Medulla oblongata (tissue), 1 donor: ENCODE measurements at regions not wholly inside any gene's neighbourhood (a gene's known extent, or its start where the extent isn't known, plus 50 kb on each side); places are given as distances from the start of the nearest gene placed in this dataset.
"Not testable (repeated sequence)": the region's sequence is repeated elsewhere in the genome, so short reads cannot be mapped to it uniquely, and the experiment has no call there.

Experiments used
- DNase-seq: peaks from one replicate; pipeline ENCODE4 v3.0.0-alpha.2; 2015; ENCODE audit errors: extremely low spot score

- not testable (repeated sequence) for DNase-seq
Observed at GRCh38 chr2:111471791-111472530, 351.2 kb downstream of the BCL2L11 start.

DNA sequence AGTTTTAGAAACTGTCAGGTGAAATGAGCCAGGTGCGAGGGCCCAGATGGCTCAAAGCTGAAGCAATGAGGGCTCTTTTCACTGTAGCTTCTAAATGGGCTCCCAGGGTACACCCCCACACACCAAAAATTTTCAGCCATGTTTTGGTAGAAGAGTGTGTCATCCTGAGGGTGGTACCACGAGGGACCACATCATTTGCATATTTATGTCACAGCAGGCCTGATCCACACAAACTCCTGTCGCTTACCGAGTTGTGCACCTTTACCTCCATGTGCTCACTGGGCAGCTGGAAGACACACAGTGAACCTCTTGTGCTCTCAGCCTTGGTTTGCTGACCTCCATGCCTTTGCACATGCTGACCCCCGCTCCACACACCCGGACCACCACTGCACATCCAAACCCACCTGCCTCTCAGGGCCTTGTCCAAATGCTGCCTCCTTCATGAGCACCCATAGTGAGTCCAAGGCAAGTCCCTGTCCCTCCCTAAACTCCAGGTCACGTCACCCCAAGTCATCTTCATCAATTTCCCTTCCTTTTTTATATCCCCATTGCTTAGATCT lies 352.2 kb downstream of the BCL2L11 start:
- DNase-seq: not testable (repeated sequence)

GRCh38 chr2:111473522-111473921 lies 352.8 kb downstream of the BCL2L11 start:
- DNase-seq: not testable (repeated sequence)

GRCh38 chr2:111474198-111474705 lies 353.5 kb downstream of the BCL2L11 start:
- not testable (repeated sequence) for DNase-seq

DNA sequence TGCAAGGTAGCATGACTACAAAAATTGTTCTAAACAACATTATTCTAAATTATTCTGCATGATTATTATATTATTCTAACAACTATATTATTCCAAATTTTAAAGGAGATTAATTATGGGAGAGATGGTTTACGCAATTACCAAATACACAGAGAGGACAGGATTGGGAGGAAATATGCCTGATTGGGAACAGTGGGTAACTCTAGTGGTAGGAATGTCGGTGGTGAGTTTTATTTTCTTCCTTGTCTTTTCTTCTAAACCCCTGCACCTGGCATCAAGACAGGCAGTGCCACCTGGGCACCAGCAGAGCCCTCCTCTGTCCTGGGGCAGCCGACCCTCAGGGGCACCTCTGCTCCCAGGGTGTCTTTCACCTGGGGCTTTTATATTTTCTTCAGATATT lies 357.6 kb downstream of the BCL2L11 start:
- not testable (repeated sequence) for DNase-seq

GRCh38 chr2:111478871-111479318 lies 358.2 kb downstream of the BCL2L11 start:
- not testable (repeated sequence) for DNase-seq

DNA sequence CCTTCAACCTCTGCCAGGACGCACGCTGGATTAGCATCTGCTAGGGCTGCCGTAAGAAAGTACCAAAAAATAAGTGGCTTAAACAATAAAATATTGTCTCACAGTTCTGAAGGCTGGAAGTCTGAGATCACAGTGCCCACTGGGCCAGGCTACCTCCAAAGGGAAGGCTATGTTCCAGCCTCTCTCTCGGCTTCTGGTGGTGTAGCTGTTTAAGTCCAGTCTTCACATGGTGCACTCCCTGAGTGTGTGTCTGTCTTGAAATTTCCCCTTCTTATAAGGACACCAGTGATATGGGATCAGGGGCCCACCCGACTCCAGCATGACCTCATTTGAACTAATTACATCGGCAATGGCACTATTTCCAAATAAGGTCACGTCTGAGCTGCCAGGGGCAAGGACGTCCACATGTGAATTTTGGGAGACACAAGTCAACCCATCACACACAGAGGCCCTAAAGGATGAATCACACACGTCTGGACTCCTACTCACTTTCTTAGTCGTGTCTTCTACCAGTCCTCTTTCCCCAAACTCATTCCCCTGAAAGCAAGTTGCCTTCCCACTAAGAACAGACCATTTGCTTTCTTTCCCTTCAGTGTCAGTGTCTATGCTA lies 359.4 kb downstream of the BCL2L11 start:
- not testable (repeated sequence) for DNase-seq

DNA sequence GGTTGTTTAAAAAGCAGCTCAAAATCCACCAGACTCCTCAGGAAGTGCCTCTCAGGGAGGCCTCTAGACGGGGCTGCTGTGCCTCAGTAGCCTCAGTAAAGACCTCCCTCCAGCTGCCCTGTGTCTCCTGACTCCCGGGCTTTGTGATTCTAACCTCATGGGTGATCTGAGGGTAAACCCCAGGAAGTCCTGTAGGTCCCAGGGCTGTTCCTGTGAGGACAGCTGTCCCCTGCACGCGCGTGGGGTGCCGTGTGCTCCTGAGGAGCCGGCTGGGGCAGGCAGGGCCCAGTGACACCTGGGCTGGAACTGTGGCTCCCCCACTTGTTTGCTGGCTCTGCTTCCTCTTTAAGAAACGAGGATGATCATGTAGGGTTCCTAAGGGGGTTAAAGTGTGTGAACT lies 359.9 kb downstream of the BCL2L11 start:
- not testable (repeated sequence) for DNase-seq

- DNase-seq: not testable (repeated sequence)
Observed at GRCh38 chr2:111481219-111481618, 360.5 kb downstream of the BCL2L11 start.

DNA sequence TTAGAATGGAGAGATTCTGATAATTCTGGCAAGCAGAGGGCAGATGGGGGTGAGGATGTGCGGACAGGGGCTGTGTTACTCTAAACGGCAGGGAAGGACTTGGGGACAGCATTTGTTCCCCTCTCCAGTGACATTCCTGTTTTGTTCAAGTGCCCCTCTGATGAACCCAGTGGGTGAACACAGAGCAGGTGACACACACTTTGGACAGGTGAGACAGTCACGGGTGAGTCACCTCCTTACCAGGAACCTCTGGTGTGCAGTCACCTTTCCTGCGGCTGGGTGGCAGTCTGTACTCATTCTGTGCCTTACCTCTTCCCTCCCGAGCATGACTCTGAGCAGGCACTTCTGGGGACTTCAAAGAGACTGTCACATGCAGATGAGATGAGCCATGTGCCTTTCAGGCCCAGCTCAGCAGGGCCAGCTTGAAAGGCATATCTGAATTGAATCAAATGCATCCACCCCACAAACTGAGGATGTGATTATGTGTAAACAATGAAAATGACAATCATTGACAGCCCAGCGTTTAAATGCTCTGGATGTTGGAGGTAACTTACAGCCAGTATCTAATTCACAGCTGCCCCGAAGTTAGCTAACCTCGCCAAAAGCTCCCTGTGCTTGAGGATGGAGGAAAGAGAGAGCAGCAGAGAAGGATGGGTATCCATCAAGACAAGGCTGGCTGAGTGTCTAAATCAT lies 362.4 kb downstream of the BCL2L11 start:
- DNase-seq: not testable (repeated sequence)

DNA sequence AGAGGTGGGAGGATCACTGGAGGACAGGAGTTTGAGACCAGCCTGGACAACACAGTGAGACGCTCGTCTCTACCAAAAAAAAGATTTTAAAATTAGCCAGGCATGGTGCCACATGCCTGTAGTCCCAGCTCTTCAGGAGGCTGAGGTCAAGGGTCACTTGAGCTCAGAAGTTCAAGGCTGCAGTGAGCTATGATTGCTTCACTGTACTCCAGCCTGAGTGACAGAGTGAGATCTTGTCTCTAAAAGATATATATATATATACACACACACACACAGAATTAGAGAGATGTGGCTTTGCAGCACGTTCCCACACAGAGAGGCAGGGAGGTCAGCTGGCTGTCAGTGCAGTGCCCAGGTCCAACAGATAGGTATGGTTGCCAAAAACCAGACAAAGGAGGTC lies 363.4 kb downstream of the BCL2L11 start:
- not testable (repeated sequence) for DNase-seq

GRCh38 chr2:111485895-111486294 lies 365.2 kb downstream of the BCL2L11 start:
- not testable (repeated sequence) for DNase-seq

GRCh38 chr2:111488451-111488850 lies 367.7 kb downstream of the BCL2L11 start:
- not testable (repeated sequence) for DNase-seq

DNA sequence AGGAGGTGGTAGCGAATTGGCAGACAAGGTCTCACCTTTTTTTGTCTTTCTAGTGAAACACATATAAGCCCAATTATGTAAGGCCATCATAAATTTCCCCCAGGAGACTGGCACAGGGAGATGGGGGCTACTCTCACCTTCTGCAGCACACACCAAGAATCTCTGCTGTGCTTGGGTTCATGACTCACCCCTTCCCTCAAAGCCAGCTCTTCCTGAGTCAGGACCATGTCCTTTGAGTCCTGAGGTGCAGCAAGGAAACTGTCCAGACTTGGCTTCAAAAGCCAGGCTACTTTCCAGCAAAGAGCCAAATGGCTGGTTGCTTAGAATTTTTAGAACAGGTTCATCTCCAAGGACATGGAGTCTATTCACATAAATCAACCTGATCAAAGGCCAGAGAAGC lies 368.7 kb downstream of the BCL2L11 start:
- DNase-seq: not testable (repeated sequence)

DNA sequence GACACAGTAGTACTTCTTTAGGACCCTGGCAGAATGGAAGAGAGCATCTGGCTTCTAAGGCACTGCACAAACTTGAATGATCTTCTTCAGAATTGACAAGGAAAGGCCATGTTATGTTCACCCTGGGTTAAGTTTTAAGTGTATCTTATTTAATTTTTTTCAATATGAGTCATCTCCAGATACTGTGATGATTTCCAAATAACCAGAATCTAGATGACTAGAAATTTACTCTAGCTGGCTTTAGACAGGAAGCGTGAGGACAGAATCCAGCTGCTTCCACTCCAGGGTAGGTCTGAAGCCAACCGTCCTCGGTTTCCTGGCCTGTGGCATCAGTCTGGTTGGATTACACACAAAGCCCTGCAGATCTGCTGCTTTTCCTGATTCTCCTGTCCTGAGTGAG lies 370.5 kb downstream of the BCL2L11 start:
- not testable (repeated sequence) for DNase-seq

DNA sequence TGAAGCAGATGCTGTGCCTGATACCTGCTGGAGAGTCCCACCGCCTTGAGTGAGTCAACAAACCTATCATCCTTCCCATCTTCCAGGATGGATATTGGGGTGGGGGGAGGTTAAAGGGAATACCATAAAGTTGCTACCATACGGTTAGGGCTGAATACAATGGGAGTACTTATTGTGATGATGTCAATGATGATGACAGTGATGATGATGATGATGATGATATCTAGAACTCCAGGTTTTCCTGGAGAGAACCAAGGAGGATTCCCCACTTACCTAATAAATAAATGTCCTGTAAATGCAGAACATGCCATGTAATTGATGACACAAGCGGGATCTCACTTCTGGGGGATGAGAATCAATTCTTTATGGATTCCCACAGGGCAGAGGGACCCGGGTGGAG lies 370.9 kb downstream of the BCL2L11 start:
- not testable (repeated sequence) for DNase-seq

DNA sequence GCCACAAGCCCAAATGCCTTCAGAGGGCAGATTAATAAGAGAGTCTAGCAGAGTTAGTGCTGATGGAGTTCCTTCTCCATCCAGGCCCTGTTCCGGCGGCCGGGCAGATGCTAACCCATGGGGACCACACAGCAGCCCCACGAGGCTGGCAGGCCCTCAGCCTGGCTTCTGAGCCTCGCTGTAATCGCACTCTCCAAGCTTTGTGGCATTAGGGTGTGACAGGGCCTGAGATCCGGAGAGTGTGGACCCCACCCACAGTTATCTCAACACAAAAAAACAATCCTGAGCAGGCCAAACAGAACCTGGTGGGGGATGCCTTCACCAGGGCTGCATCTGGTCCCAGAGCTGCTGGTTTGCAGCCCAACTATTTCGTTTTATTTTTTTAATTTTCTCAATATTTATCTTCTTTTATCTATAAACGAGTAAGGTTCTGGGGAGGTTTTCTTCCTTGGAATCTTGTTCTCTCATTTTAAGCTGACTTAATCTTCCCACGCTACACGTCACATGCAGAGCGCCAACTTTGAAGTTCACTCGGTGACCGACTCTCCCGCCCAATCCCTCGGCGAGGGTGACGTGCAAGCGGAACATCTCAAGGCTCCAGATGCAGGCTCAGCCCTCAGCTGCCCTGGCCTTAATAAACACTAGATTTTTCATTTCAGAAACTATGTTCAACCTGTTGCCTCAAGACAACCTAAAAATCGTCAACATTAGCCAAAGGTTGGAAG lies 372.4 kb downstream of the BCL2L11 start:
- not testable (repeated sequence) for DNase-seq

DNA sequence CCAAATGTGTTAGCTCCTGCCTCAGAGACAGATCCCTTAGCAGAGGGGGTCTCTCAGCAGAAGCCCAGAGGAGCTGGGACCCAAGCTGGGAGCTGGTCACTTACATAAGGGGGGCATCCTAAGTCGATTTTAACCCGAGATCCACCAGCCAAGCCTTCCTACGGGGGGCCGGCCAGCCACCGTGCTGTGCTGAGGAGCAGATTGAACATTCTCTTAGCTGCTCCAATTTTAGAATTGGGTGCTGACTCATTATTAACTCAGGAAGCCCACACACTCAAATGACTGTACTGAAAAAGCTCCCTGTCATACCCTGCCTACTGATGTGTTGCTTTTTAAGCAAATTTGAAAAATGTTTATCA lies 373.0 kb downstream of the BCL2L11 start:
- DNase-seq: not testable (repeated sequence)

DNA sequence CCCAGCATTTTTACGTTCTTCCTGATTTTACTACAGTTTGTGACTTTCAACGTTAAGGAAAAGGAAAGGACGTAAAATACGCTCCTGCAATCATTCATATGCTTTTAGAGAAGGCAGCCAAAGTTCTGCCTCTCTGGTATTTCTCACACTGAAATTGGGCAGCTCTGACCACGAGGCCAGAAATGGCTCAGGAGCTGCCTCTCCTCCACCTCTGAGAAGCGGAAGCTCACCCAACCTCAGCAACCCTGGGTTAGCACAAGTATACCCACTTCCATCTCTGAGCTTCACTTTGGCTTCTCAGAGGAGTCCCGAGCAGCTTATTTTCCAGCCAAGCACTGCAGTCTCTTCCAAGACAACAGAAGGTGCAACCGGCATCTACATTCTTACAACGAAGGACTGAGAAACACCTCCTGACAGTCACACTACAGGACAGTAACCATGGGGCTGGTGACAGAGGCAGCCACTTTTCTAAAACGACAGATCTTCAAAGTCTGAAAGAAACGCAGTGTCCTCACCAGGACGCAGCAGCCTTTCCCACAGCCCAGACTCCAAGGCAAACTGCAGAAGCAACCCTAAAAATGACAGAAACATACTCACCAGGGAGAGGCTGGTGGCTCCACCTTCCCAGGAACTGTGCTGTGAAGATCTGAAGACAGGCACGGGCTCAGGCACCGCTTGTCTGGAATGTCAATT lies 373.7 kb downstream of the BCL2L11 start:
- not testable (repeated sequence) for DNase-seq

GRCh38 chr2:111494981-111495315 lies 374.2 kb downstream of the BCL2L11 start:
- not testable (repeated sequence) for DNase-seq

DNA sequence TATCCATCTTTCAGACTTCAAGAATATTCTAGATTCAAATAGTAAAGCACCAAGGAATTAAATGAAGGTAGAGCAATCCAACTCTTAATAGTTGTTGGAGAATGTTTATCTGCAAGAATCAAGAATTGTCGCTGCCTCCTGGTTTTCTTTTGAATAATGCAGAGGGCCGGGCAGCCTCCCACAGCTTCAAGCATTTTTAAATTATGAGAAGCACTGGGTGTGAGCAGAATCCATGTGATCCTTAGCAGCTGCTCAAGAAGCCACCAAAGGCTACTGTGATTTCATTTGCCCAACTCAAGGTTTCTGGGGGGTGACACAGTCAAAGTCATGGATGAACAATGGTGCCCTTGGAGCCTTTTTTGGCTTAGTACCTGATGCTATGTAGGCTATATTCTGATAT lies 374.9 kb downstream of the BCL2L11 start:
- DNase-seq: not testable (repeated sequence)
